Fibroblast of upper back skin (primary cell): ENCODE measurements at regions not wholly inside any gene's neighbourhood (a gene's known extent, or its start where the extent isn't known, plus 50 kb on each side); places are given as distances from the start of the nearest gene placed in this dataset.

Source experiments
- DNase-seq: peaks from one replicate; pipeline ENCODE4 v3.0.0-alpha.2; 2013

DNA sequence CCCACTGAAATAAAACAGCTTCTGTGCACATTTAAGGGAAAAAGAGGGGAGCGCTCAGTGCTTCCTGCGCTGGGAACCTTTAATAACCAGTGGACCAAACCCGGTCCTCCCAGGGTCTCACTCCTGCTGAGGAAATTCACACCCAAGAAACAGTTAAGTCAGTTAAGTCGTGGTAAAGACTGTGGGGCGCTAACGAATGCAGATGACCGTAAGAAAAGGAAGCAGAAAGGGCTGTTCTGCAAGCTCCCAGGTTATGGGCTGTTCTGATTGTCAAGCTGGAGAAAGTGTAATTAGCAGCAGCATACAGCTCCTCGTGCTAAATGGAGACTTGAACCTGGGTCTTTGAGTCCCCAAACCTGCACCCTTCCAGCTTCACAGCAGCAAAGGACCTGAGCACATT lies 536.6 kb downstream of the NPHP4 start:
- DNase-seq: no peak

DNA sequence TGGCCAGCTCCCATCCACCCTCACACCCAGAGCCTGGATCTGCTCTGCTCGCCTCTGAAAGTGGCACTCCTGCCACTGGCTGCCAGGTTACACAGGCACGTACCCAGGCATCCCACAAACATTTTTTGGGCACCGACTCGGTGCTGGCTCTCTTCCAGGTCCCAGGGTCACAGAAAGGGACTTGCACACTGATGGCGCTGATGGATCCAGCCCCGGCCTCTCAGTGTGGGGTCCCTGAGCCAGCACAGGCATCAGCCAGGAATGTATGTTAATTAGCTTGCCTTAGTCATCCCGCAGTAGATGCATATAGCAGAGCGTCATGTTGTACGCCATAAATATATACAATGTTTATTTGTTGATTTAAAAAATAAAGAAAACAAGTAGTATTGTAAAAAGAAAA lies 537.2 kb downstream of the NPHP4 start:
- DNase-seq: no peak

- DNase-seq: no peak
Observed at GRCh38 chr1:5453347-5453746, 538.9 kb downstream of the NPHP4 start.

- no peak for DNase-seq
Observed at GRCh38 chr1:5451671-5452070, 540.6 kb downstream of the NPHP4 start.

GRCh38 chr1:5448486-5448885 lies 543.7 kb downstream of the NPHP4 start:
- DNase-seq: no peak

GRCh38 chr1:5447503-5447960 lies 544.7 kb downstream of the NPHP4 start:
- no peak for DNase-seq

- DNase-seq: no peak
Observed at GRCh38 chr1:5444396-5444795, 547.8 kb downstream of the NPHP4 start.

- no peak for DNase-seq
Observed at GRCh38 chr1:5436808-5437207, 555.4 kb downstream of the NPHP4 start.

DNA sequence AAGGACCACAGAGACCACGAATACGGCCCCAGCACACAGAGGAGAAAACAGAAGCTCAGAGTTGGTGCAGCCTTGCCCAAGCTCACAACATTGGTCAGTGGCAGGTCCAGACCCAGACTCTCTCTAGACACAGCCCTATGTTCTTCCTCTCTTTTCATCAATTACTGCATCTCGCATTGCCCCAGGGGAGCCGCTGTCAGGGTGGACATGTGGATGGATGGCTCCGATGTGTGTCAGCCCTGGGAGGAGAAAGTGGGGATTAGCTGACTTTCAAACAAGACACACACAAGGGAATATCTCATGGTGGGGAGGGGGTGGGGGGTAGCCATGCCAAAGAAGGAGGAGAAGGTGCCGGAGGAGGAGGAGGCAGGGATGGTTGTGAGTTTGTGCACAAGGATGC lies 556.8 kb downstream of the NPHP4 start:
- no peak for DNase-seq

DNA sequence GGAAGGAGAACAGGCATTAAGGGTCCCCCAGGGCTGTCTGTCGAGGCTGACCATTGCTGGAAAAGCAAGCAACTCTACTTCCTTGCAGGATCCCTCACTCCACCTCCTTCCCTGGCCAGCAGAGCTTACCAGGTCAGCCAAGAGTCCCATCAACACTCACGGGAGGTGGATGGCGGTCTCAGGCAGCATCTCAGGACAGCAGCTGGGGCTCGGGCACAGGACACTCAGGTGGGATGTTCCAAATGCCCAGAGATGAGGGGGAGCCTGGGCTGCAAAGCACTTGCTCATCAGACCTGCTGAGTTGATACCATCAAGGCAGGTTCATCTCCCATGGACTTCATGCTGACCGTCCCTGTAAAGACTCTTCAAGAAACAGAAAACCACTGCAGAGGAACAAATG lies 559.8 kb downstream of the NPHP4 start:
- no peak for DNase-seq

GRCh38 chr1:5430911-5431697 lies 561.1 kb downstream of the NPHP4 start:
- no peak for DNase-seq

GRCh38 chr1:5430136-5430535 lies 562.1 kb downstream of the NPHP4 start:
- no peak for DNase-seq

GRCh38 chr1:5428351-5428750 lies 563.9 kb downstream of the NPHP4 start:
- no peak for DNase-seq

- no peak for DNase-seq
Observed at GRCh38 chr1:5427026-5427613, 565.1 kb downstream of the NPHP4 start.

DNA sequence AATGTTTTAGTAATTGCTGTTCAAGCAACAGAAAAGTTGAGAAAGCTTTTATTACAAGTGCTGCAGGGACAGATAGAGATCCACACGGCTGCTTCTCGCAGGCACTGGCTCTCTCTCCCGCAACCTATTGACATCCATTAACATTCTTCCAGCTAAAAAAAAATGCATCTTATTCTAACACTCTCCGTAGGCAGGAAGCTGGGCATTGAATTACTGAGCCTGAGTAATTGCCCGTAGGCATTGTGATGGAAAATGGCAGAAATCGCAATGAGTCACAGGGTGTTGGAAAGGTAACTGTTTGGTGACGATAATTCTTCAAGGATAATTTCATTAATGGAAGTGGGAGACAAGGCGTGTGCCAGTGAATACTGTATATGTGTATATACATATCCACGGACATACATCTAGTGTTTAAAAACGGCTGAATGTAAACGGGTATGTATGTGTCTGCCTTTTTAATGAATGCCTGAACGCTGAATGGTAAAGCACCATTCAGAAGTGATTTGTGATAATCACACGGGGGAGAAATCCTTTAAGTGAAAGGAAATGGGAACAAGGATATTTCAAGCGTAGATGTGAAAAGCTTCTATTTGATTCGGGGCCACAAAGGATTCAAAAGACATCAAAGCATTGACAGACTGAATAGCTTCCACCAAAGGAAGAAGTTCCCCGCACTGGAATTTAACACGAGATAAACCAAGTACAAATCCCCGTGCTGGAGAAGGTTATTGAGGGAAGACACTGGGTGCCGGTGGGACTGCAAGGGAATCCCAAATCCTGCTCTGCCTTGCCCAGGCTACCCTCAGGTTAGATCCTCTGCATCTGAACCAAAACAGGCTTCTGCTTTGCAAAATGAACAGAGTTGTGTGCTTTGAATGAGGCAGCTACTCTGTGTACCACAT lies 567.2 kb downstream of the NPHP4 start:
- DNase-seq: no peak

DNA sequence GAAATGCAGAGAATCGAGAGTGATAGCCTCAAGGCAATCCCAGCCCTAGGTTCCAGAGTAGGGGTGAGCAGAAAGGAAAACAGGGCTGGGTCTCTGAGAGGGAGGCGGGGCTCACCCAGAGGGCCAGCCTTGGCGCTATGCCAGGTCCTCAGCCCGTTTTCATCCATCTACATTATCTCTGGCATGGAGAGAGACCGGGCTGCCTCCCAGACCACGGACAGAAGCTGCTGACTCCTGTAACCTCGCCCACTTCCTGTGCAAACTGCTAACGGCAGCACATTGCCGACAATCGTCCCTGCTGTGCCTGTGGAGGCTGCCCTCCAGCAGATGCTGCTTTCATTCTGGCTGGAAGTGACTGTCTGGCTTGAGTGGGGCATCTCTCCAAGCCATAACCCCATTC lies 569.1 kb downstream of the NPHP4 start:
- no peak for DNase-seq

DNA sequence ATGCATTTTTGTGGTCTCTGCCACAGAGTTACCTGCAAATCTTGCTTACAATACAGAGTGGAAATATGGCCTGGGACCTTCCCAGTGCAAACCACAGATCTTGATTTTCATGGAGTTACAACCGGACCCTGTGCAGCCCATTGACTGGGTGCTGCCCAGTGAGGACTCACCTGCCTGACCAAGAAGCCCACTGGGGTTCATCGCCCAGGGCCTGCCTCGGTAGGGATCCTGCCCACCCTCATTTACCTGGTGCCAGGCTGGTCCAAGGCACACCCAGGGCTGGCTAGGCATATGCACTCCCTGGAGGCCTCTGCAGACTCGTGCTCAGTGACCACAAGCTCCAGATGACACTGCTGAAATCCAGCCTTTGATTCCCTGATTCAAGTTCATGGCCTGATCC lies 572.7 kb downstream of the NPHP4 start:
- no peak for DNase-seq

DNA sequence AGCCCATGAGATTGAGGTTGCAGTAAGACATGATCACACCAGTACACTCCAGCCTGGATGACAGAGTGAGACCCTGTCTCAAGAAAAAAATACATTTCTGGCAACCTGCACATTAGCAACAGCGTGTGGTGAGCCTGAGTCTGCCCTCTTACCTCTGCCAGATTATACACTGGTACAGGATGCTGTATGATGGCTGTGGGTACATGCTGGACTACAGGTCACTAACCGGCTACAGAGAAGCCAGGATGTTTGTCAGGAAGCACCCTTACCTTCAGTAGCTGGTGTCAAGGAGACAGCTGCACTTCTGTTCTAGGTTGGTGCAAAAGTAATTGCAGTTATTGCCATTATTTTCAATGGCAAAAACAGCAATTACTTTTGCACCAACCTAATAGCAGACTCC lies 575.7 kb downstream of the NPHP4 start:
- DNase-seq: no peak

DNA sequence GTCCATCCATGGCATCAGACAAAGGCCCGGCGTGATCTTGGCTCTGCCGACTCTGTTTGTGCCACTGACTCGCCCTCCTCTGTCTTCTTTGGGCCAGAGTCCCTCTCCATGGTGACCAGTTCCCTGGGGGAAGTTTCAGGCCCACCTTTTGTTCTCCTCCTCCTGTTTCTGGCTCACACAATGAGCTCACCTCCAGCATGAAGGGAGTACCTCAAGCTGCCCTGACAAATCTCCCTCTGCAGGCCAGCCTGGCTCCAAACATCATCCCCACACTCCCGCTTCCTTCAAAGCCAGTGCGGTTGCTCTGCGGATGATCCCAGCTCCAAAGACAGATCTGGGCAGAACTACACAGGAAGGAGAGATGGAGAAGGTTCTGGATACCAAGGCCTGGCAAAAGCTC lies 576.6 kb downstream of the NPHP4 start:
- no peak for DNase-seq

DNA sequence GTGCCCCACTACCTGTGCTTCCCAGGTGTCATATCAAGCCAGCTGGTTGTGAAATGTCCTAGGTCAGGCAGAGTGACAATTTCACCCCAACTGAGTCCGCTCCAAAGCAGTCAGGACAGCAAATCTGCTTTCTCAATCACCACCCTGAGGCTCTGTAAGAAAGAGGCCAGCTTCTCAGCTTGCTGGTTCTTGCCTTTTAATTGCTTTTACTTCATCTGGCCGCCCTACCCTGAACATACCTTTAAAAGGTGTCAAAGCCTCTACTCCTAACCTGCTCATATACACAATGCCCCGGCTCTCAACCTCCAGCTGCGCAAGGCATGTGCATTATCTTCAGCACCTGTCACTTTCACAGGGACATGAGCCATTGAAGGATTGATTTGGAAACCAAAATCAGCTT lies 581.6 kb downstream of the NPHP4 start:
- no peak for DNase-seq

DNA sequence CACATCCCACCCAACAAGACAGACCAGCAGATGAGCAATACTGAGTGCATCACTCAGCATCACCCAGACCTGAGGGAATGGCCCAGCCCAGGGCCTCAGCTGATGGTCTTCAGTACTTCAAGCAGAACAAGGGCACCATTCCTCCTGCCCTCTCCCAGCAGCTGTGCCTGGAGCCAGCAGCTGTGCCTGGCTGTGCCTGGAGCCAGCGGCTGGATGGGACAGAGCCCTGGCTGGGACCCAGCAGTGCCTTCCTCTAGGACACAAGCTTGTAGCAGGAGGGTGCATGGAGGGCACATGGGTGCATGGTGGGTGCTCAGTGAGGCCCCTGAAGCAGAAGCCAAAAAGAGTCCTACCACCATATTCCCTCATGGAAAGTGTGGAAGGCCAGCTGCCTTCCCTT lies 583.8 kb downstream of the NPHP4 start:
- no peak for DNase-seq

GRCh38 chr1:5405263-5405662 lies 587.0 kb downstream of the NPHP4 start:
- DNase-seq: no peak

GRCh38 chr1:5404412-5405203 lies 587.6 kb downstream of the NPHP4 start:
- DNase-seq: no peak
